ENCODE measurements at regions not wholly inside any gene's neighbourhood (a gene's known extent, or its start where the extent isn't known, plus 50 kb on each side); places are given as distances from the start of the nearest gene placed in this dataset.
A peak's percentile ranks its signal among the peaks of the same experiment; 100 is the strongest.

GRCh38 chr4:60194214-60194613, 1005.9 kb upstream of the ADGRL3 start:
- no peak for TF ChIP-seq CTCF (IDR thresholded peaks at IDR 0.05; ENCODE audit: borderline replicate concordance, extremely low read depth, insufficient read depth)
- Histone ChIP-seq H3K4me1 (ENCODE audit: control insufficient read depth in 2 of 3, insufficient read depth in 2 of 3, low read depth in 1 of 3, low read length in 3 of 3) (no peaks in the 10 kb centered on the region), H3K4me3 (ENCODE audit: low read length in 3 of 3) (no peak overlapping the region), H3K9ac (ENCODE audit: low read length in 3 of 3) (no peak overlapping the region), H3K27me3 (ENCODE audit: control insufficient read depth, insufficient read depth, low read length) (no peaks in the 10 kb centered on the region), H3K27ac (ENCODE audit: low read depth in 2 of 2, low read length in 2 of 2) (no peak overlapping the region), H3K9me3 (ENCODE audit: control insufficient read depth in 2 of 3, insufficient read depth in 1 of 3, low read length in 3 of 3) (no peaks in the 10 kb centered on the region), H3K36me3 (ENCODE audit: control insufficient read depth in 2 of 3, insufficient read depth in 3 of 3, low read length in 3 of 3) (no peaks in the 10 kb centered on the region)
- DNase-seq (no peak), FAIRE-seq (peak; percentile 19)
- intact Hi-C loops (cut with DNase I): no loop called here

- H3K4me3 ChIP-seq (ENCODE audit: low read length in 3 of 3): no peak overlapping the region
- FAIRE-seq: no peak
- no peak overlapping the region for H3K9ac ChIP-seq (ENCODE audit: low read length in 3 of 3)
- no peak for DNase-seq
- no peaks in the 10 kb centered on the region for H3K4me1 ChIP-seq (ENCODE audit: control insufficient read depth in 2 of 3, insufficient read depth in 2 of 3, low read depth in 1 of 3, low read length in 3 of 3)
- intact Hi-C loops (cut with DNase I): no loop called here
- H3K27me3 ChIP-seq (ENCODE audit: control insufficient read depth, insufficient read depth, low read length): no peaks in the 10 kb centered on the region
- no peaks in the 10 kb centered on the region for H3K36me3 ChIP-seq (ENCODE audit: control insufficient read depth in 2 of 3, insufficient read depth in 3 of 3, low read length in 3 of 3)
- H3K9me3 ChIP-seq (ENCODE audit: control insufficient read depth in 2 of 3, insufficient read depth in 1 of 3, low read length in 3 of 3): no peaks in the 10 kb centered on the region
- H3K27ac ChIP-seq (ENCODE audit: low read depth in 2 of 2, low read length in 2 of 2): no peak overlapping the region
- no peak for TF ChIP-seq CTCF (IDR thresholded peaks at IDR 0.05; ENCODE audit: borderline replicate concordance, extremely low read depth, insufficient read depth)
Measured at GRCh38 chr4:60195256-60195655, 1004.9 kb upstream of the ADGRL3 start.

GRCh38 chr4:60201052-60201673, 999.0 kb upstream of the ADGRL3 start:
- H3K27ac ChIP-seq (ENCODE audit: low read depth in 2 of 2, low read length in 2 of 2): no peak overlapping the region
- no peaks in the 10 kb centered on the region for H3K27me3 ChIP-seq (ENCODE audit: control insufficient read depth, insufficient read depth, low read length)
- no peaks in the 10 kb centered on the region for H3K9me3 ChIP-seq (ENCODE audit: control insufficient read depth in 2 of 3, insufficient read depth in 1 of 3, low read length in 3 of 3)
- H3K36me3 ChIP-seq (ENCODE audit: control insufficient read depth in 2 of 3, insufficient read depth in 3 of 3, low read length in 3 of 3): no peaks in the 10 kb centered on the region
- TF ChIP-seq CTCF (IDR thresholded peaks at IDR 0.05; ENCODE audit: borderline replicate concordance, extremely low read depth, insufficient read depth): peak; percentile 66
- no peaks in the 10 kb centered on the region for H3K4me1 ChIP-seq (ENCODE audit: control insufficient read depth in 2 of 3, insufficient read depth in 2 of 3, low read depth in 1 of 3, low read length in 3 of 3)
- no peak overlapping the region for H3K9ac ChIP-seq (ENCODE audit: low read length in 3 of 3)
- FAIRE-seq (peak; percentile 86), DNase-seq (peak in 4 of 5 donors; percentile 50 to 78 (median 66))
- intact Hi-C loops (cut with DNase I): no loop called here
- no peak overlapping the region for H3K4me3 ChIP-seq (ENCODE audit: low read length in 3 of 3)

GRCh38 chr4:60209588-60209987, 990.5 kb upstream of the ADGRL3 start:
- H3K4me3 ChIP-seq (ENCODE audit: low read length in 3 of 3): no peak overlapping the region
- FAIRE-seq: no peak
- no peak overlapping the region for H3K27ac ChIP-seq (ENCODE audit: low read depth in 2 of 2, low read length in 2 of 2)
- no peak for TF ChIP-seq CTCF (IDR thresholded peaks at IDR 0.05; ENCODE audit: borderline replicate concordance, extremely low read depth, insufficient read depth)
- DNase-seq: no peak
- no peaks in the 10 kb centered on the region for H3K4me1 ChIP-seq (ENCODE audit: control insufficient read depth in 2 of 3, insufficient read depth in 2 of 3, low read depth in 1 of 3, low read length in 3 of 3)
- H3K27me3 ChIP-seq (ENCODE audit: control insufficient read depth, insufficient read depth, low read length): no peaks in the 10 kb centered on the region
- no peak overlapping the region for H3K9ac ChIP-seq (ENCODE audit: low read length in 3 of 3)
- intact Hi-C loops (cut with DNase I): no loop called here
- H3K9me3 ChIP-seq (ENCODE audit: control insufficient read depth in 2 of 3, insufficient read depth in 1 of 3, low read length in 3 of 3): no peaks in the 10 kb centered on the region
- H3K36me3 ChIP-seq (ENCODE audit: control insufficient read depth in 2 of 3, insufficient read depth in 3 of 3, low read length in 3 of 3): no peaks in the 10 kb centered on the region
